AG09309 (cell line): ENCODE measurements at regions not wholly inside any gene's neighbourhood (a gene's known extent, or its start where the extent isn't known, plus 50 kb on each side); places are given as distances from the start of the nearest gene placed in this dataset.

Source experiments
- DNase-seq: peaks from one replicate; pipeline ENCODE4 v3.0.0-alpha.2; 2010; ENCODE audit warnings: low read depth
- H3K4me3 ChIP-seq: 2 replicates; pipeline ENCODE4 v1.5.1; 2011; ENCODE audit warnings: mild to moderate bottlenecking, low read depth, low read length, moderate library complexity; ENCODE audit not compliant: control insufficient read depth
- CTCF ChIP-seq: IDR thresholded peaks from 2 replicates; pipeline ENCODE4 v1.5.1; 2011; ENCODE audit warnings: mild to moderate bottlenecking, low read depth, low read length, inconsistent platforms; ENCODE audit not compliant: insufficient read depth, control insufficient read depth; ENCODE audit errors: missing control alignments

- no peak for DNase-seq
- no peak overlapping the region for H3K4me3 ChIP-seq
- no peak for TF ChIP-seq CTCF
Observed at GRCh38 chr16:79897453-79898146, 297.1 kb upstream of the MAF start.

- TF ChIP-seq CTCF, result no peak
- no peak overlapping the region for H3K4me3 ChIP-seq
- DNase-seq, result no peak
Observed at GRCh38 chr16:79897104-79897452, 296.5 kb upstream of the MAF start.

GRCh38 chr16:79895917-79896203 lies 295.3 kb upstream of the MAF start:
- H3K4me3 ChIP-seq, result no peak overlapping the region
- no peak for DNase-seq
- TF ChIP-seq CTCF, result no peak

GRCh38 chr16:79895053-79895916 lies 294.7 kb upstream of the MAF start:
- H3K4me3 ChIP-seq, result no peak overlapping the region
- TF ChIP-seq CTCF, result no peak
- no peak for DNase-seq

- DNase-seq, result no peak
- TF ChIP-seq CTCF, result no peak
- H3K4me3 ChIP-seq, result no peak overlapping the region
Observed at GRCh38 chr16:79893445-79893844, 292.9 kb upstream of the MAF start.

- TF ChIP-seq CTCF, result no peak
- no peak overlapping the region for H3K4me3 ChIP-seq
- DNase-seq, result no peak
Observed at GRCh38 chr16:79892278-79892677, 291.7 kb upstream of the MAF start.
